Vagina (tissue), 2 donors: ENCODE measurements at regions not wholly inside any gene's neighbourhood (a gene's known extent, or its start where the extent isn't known, plus 50 kb on each side); places are given as distances from the start of the nearest gene placed in this dataset.

Source experiments
- POLR2A ChIP-seq, 2 donors: fragments of 450-650 bp; IDR thresholded peaks; one replicate each; pipeline ENCODE4 v1.6.1; 2017; ENCODE audit warnings: antibody characterized with exemption in 2 of 2, mild to moderate bottlenecking in 2 of 2, moderate library complexity in 2 of 2
- POLR2AphosphoS5 ChIP-seq, 2 donors: sonication (generic); formaldehyde crosslinking; IDR thresholded peaks; one replicate each; pipeline ENCODE4 v1.9.0; 2017; ENCODE audit warnings: antibody characterized with exemption in 2 of 2, mild to moderate bottlenecking in 2 of 2, low read depth in 1 of 2; ENCODE audit not compliant: insufficient read depth in 1 of 2

DNA sequence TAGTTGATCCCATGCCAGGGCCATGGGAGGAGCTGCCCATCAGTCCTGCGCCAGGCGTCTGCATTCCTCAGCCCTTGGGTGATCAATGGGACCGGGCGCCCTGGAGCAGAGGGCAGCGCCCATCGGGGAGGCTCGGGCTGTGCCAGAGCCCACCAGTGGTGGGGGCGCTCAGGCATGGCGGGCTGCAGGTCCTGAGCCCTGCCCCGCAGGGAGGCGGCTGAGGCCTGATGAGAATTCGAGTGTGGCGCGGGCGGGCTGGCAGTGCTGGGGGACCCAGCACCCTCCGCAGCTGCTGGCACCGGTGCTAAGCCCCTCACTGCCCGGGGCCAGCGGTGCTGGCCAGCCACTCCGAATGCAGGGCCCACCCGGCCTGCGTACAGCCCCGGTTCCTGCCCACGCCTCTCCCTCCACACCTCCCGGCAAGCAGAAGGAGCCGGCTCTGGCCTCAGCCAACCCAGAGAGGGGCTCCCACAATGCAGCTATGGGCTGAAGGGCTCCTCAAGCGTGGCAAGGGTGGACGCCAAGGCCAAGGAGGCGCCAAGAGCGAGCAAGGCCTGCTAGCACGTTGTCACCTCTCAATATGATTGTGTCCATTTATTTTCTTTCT lies 238.1 kb upstream of the OLFM3 start:
- TF ChIP-seq POLR2A (IDR thresholded peaks at IDR 0.05): no peak
- no peak for TF ChIP-seq POLR2AphosphoS5 (IDR thresholded peaks at IDR 0.05; ENCODE audit: insufficient read depth in 1 of 2, low read depth in 1 of 2)
